SK-N-MC (cell line): ENCODE measurements at regions not wholly inside any gene's neighbourhood (a gene's known extent, or its start where the extent isn't known, plus 50 kb on each side); places are given as distances from the start of the nearest gene placed in this dataset.
"Not testable (repeated sequence)": the region's sequence is repeated elsewhere in the genome, so short reads cannot be mapped to it uniquely, and the experiment has no call there.

Experiments used
- EZH2 ChIP-seq: fragments of 200-600 bp; sonication (generic); IDR thresholded peaks from one replicate; pipeline ENCODE4 v1.6.1; 2017; ENCODE audit warnings: antibody characterized with exemption
- FOXP2 ChIP-seq: optimal IDR thresholded peaks from 2 replicates; pipeline ENCODE3; 2011; ENCODE audit warnings: mild to moderate bottlenecking, moderate library complexity; ENCODE audit not compliant: insufficient read depth; ENCODE audit errors: extremely low read length, control extremely low read depth
- POLR2AphosphoS5 ChIP-seq: IDR thresholded peaks from 2 replicates; pipeline ENCODE4 v1.6.1; 2012; ENCODE audit warnings: mild to moderate bottlenecking, low read depth, low read length, borderline replicate concordance

- not testable (repeated sequence) for TF ChIP-seq EZH2, FOXP2, POLR2AphosphoS5
Measured at GRCh38 chr12:8328835-8329234, 101.4 kb upstream of the FAM90A1 start.
